OCI-LY1 (cell line): ENCODE measurements at regions not wholly inside any gene's neighbourhood (a gene's known extent, or its start where the extent isn't known, plus 50 kb on each side); places are given as distances from the start of the nearest gene placed in this dataset.

Experiments used
- H2AFZ ChIP-seq: fragments of 200-600 bp; sonication (generic), shearing (Covaris generic); 2 replicates; pipeline ENCODE4 v1.6.0; 2014; ENCODE audit warnings: antibody characterized with exemption, mild to moderate bottlenecking, low read length
- H3F3A ChIP-seq: fragments of 200-600 bp; sonication (generic), shearing (Covaris generic); 2 replicates; pipeline ENCODE4 v1.6.0; 2014; ENCODE audit warnings: mild to moderate bottlenecking, antibody characterized with exemption, low read length, moderate library complexity; ENCODE audit not compliant: insufficient read depth
- H3K27ac ChIP-seq: fragments of 200-600 bp; sonication (generic); 2 replicates; pipeline ENCODE4 v1.5.1; 2014; ENCODE audit warnings: low read length, mixed run types, mild to moderate bottlenecking, low read depth; ENCODE audit not compliant: poor library complexity, severe bottlenecking
- H3K27me3 ChIP-seq: fragments of 200-600 bp; sonication (generic); 2 replicates; pipeline ENCODE4 v1.6.0; 2014; ENCODE audit warnings: antibody characterized with exemption, mild to moderate bottlenecking, low read length, moderate library complexity; ENCODE audit not compliant: insufficient read depth
- H3K36me3 ChIP-seq: fragments of 200-600 bp; sonication (generic); 2 replicates; pipeline ENCODE4 v1.6.1; 2014; ENCODE audit warnings: mild to moderate bottlenecking, antibody characterized with exemption, low read length, moderate library complexity, mixed read lengths; ENCODE audit not compliant: insufficient read depth
- H3K4me1 ChIP-seq: fragments of 200-600 bp; sonication (generic); 2 replicates; pipeline ENCODE4 v1.5.1; 2014; ENCODE audit warnings: mild to moderate bottlenecking, low read length, moderate library complexity; ENCODE audit not compliant: insufficient read depth, severe bottlenecking
- H3K4me2 ChIP-seq: fragments of 200-600 bp; sonication (generic), shearing (Covaris generic); 2 replicates; pipeline ENCODE4 v1.6.1; 2014; ENCODE audit warnings: low read length
- H3K4me3 ChIP-seq: fragments of 200-600 bp; sonication (generic); 2 replicates; pipeline ENCODE4 v1.5.1; 2014; ENCODE audit warnings: low read length, low read depth, mild to moderate bottlenecking, mixed read lengths; ENCODE audit not compliant: poor library complexity, severe bottlenecking
- H3K79me2 ChIP-seq: fragments of 200-600 bp; shearing (Covaris generic); 2 replicates; pipeline ENCODE4 v1.6.1; 2016; ENCODE audit warnings: mixed run types, low read length, mixed read lengths; ENCODE audit not compliant: insufficient read depth
- H3K9ac ChIP-seq: fragments of 200-600 bp; sonication (generic), shearing (Covaris generic); 2 replicates; pipeline ENCODE4 v1.6.1; 2014; ENCODE audit warnings: mild to moderate bottlenecking, low read length, mixed read lengths
- H3K9me2 ChIP-seq: fragments of 200-600 bp; sonication (generic), shearing (Covaris generic); 2 replicates; pipeline ENCODE4 v1.6.1; 2014; ENCODE audit warnings: low read depth, mild to moderate bottlenecking, low read length, mixed read lengths
- H3K9me3 ChIP-seq: fragments of 200-600 bp; shearing (Covaris generic); 2 replicates; pipeline ENCODE4 v1.6.1; 2014; ENCODE audit warnings: low read length, mixed read lengths
- H4K20me1 ChIP-seq: fragments of 200-600 bp; sonication (generic), shearing (Covaris generic); 2 replicates; pipeline ENCODE4 v1.6.0; 2016; ENCODE audit warnings: mild to moderate bottlenecking, low read length; ENCODE audit not compliant: insufficient read depth
- EZH2 ChIP-seq: fragments of 200-600 bp; sonication (generic), shearing (Covaris generic); IDR thresholded peaks from 2 replicates; pipeline ENCODE4 v1.8.0; 2017; ENCODE audit warnings: borderline replicate concordance, mixed run types, mild to moderate bottlenecking, antibody characterized with exemption, low read length, moderate library complexity, mixed read lengths
- TF ChIP-seq, protein P1 (sequence below): fragments of 200-600 bp; sonication (generic), shearing (Covaris generic); IDR thresholded peaks from 2 replicates; pipeline ENCODE4 v1.5.1; 2017; ENCODE audit warnings: mild to moderate bottlenecking, antibody characterized with exemption, low read length, moderate library complexity, mixed read lengths

DNA sequence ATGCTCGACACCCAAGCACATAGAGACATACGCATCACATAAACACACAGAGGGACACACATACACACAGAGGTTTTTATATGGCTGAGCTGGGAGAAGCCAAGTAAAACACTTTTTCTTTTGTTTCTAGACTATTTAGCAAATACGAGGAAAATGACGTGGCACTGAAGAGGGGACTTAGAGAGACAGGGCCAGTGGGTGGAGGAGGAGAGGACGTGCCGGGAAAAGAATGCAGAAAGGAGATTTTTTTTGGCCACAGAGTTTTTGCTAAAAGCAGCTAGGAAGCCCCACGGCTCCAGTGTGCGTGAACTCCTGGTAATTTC lies 168.5 kb upstream of the KLF7 start:
- no peak overlapping the region for H3K27ac ChIP-seq
- TF ChIP-seq, protein P1, sequence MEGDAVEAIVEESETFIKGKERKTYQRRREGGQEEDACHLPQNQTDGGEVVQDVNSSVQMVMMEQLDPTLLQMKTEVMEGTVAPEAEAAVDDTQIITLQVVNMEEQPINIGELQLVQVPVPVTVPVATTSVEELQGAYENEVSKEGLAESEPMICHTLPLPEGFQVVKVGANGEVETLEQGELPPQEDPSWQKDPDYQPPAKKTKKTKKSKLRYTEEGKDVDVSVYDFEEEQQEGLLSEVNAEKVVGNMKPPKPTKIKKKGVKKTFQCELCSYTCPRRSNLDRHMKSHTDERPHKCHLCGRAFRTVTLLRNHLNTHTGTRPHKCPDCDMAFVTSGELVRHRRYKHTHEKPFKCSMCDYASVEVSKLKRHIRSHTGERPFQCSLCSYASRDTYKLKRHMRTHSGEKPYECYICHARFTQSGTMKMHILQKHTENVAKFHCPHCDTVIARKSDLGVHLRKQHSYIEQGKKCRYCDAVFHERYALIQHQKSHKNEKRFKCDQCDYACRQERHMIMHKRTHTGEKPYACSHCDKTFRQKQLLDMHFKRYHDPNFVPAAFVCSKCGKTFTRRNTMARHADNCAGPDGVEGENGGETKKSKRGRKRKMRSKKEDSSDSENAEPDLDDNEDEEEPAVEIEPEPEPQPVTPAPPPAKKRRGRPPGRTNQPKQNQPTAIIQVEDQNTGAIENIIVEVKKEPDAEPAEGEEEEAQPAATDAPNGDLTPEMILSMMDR, result no peak
- no peak for TF ChIP-seq EZH2
- no peak overlapping the region for H2AFZ ChIP-seq
- H4K20me1 ChIP-seq, result no peaks in the 10 kb centered on the region
- H3K4me3 ChIP-seq, result no peak overlapping the region
- no peaks in the 10 kb centered on the region for H3K9me2 ChIP-seq
- H3K27me3 ChIP-seq, result peaks cover 3% of the 10 kb centered on the region; the same call in 1 of the 2 replicates
- H3K9me3 ChIP-seq, result no peaks in the 10 kb centered on the region
- no peaks in the 10 kb centered on the region for H3K36me3 ChIP-seq
- H3K79me2 ChIP-seq, result no peaks in the 10 kb centered on the region
- no peaks in the 10 kb centered on the region for H3K4me1 ChIP-seq
- no peak overlapping the region for H3K9ac ChIP-seq
- no peaks in the 10 kb centered on the region for H3F3A ChIP-seq
- no peak overlapping the region for H3K4me2 ChIP-seq

GRCh38 chr2:207334624-207335371 lies 169.1 kb upstream of the KLF7 start:
- no peak overlapping the region for H3K27ac ChIP-seq
- no peaks in the 10 kb centered on the region for H3K4me1 ChIP-seq
- no peak overlapping the region for H3K9ac ChIP-seq
- H3K79me2 ChIP-seq, result no peaks in the 10 kb centered on the region
- no peaks in the 10 kb centered on the region for H3K9me2 ChIP-seq
- no peak overlapping the region for H3K4me3 ChIP-seq
- peaks cover 3% of the 10 kb centered on the region; the same call in 1 of the 2 replicates for H3K27me3 ChIP-seq
- no peak overlapping the region for H2AFZ ChIP-seq
- H3K9me3 ChIP-seq, result no peaks in the 10 kb centered on the region
- H3K4me2 ChIP-seq, result no peak overlapping the region
- H3K36me3 ChIP-seq, result no peaks in the 10 kb centered on the region
- H3F3A ChIP-seq, result no peaks in the 10 kb centered on the region
- no peaks in the 10 kb centered on the region for H4K20me1 ChIP-seq
- TF ChIP-seq, protein P1, result no peak

DNA sequence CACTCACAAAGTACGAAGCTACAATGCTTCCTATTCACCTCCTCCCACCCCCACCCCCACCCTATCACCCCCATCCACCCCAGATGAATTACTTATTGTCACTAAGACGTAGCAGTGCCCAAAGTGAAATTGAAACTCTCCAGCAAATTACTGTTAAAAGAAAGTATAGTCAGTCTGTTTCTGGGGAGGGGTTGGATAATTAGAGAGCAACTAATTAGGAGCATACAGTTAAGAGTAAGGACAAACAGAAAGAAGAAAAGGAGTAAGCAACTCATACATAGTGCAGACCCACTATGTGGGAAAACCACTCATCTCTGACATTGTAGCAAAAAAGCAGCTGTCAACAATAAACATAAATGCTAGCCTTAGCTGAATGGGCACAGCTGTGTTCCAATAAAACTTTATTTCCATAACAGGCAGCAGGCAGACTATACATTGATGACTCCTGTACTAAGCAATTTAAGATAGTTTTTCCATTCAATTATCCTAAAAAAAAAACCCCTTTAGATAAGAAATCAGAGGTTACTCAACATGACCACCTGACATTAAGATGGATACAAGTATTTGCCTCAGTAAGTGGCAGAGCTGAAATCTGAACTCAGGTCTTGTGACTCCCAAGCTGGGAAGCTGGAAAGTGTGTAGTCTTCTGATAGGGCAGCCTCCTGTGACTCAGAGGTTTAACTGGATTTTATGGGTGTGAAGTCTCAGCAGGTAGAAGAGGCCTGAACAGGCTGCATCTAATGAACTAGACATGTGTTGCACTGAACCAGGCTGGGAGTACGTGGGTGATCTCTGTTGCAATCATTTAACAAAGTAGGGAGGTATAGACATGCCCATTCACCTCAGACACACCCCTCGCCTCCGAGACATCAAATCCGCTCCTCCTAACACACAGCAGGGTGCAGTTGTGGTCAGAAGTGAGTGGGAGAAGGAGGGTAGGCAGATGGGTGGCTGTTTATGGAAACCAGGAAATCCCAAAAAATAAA lies 171.8 kb upstream of the KLF7 start:
- TF ChIP-seq, protein P1, result no peak
- no peak for TF ChIP-seq EZH2
- Histone ChIP-seq H3K4me3 (no peak overlapping the region), H3K9ac (no peak overlapping the region), H4K20me1 (no peaks in the 10 kb centered on the region), H3K27me3 (peaks cover 3% of the 10 kb centered on the region; the same call in 1 of the 2 replicates), H3K4me1 (no peaks in the 10 kb centered on the region), H3F3A (no peaks in the 10 kb centered on the region), H3K4me2 (no peak overlapping the region), H3K79me2 (no peaks in the 10 kb centered on the region), H3K9me3 (no peaks in the 10 kb centered on the region), H2AFZ (no peak overlapping the region), H3K27ac (no peak overlapping the region), H3K36me3 (no peaks in the 10 kb centered on the region), H3K9me2 (no peaks in the 10 kb centered on the region)
